Kasumi-1 (cell line): ENCODE measurements at regions not wholly inside any gene's neighbourhood (a gene's known extent, or its start where the extent isn't known, plus 50 kb on each side); places are given as distances from the start of the nearest gene placed in this dataset.
"Not testable (repeated sequence)": the region's sequence is repeated elsewhere in the genome, so short reads cannot be mapped to it uniquely, and the experiment has no call there.

Experiments used
- DNase-seq, 2 experiments: peaks; one replicate each; lab custom pipeline; 2025; lab: John Stamatoyannopoulos, UW

DNA sequence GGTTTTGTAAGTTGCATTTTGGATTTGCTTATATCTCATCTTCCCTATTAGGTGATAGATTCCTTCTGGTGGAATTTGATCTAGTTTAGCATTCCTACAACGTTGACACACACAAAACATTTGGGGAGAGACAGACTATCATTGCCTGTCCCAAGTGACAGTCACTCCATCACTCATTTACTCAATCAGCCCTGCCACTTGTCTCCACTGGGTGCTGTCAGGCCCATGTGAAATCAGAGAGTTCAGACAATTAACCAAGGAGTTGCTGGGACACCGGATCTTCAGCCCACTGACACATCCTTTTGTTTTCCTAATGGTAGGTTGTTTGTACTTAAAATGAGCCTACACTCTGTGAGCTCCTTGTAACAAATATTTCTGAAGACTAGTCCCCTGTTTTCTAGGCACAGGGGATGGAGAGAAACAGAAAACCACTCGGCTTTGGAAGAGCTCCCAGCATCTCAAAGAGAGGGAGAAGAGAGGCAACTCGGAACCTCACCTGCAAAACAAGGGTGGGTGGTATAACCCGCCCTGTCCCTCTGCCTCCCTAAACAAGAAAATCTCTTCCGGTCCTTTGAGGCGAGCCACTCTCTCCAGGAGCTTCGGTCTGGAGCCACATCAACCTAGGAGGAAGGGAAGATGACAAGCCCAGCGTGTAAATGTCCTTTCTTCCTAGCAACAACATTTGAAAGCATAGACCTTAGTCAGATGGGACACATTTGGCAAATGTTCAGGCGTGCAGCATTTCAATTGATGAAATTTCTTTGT is 440.9 kb upstream of the KLF12 start:
- no peak for DNase-seq

DNA sequence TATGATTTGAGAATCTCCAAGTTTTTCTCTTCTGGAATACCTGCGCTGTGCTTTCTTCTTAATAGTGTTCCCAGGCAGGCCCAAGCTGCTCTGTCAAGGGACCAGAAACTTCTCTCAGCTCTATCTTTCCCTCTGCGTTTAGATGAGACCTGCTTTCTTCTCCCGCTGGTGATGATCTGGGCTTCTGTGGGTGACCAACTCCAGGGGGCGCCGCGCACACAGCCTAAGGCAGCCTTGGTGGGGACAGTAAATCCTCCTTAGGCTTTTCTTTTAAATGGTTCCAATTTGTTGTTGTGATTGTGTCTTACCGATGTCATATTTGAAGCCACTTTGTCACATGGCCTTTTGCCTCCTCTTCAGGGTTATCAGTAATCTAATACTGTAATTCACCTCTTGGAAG is 439.4 kb upstream of the KLF12 start:
- DNase-seq: no peak

DNA sequence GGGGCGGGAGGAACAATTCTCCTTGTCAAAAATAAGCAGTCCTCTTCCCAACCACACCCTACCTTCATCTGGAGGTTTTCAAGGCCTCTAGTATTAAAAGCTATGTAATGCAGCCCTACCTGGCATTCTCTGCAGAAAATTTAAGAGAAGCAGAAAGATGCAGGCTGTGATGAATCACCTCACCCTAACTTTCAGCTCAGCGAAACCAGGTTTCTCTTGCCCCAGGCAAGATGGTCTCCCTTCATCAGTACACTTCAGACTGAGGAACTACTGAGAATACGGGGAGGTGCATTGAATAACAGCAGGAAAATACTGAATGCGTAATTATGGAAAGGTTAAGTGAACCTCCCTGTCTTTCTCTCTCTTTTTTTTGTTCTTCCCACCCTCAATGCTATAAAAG is 437.6 kb upstream of the KLF12 start:
- no peak for DNase-seq

DNA sequence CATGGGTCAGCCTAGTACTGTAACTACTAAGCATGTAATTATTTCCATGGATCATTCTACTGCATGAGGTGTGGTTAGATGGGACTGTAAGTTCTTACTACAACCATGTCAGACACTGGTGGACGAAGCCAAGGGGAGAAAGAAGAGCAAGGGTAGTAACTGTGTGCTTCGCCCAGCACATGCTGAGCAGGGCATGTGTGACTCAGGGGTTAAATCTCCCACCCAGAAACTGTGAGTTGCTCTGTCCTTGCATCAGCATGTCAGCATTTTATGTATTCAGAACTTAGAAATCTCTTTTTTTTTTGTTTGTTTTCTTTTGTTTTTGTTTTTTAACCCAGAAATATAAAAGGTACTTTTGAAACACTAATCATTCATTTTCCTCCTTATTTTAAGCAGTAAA is 436.6 kb upstream of the KLF12 start:
- DNase-seq: no peak

DNA sequence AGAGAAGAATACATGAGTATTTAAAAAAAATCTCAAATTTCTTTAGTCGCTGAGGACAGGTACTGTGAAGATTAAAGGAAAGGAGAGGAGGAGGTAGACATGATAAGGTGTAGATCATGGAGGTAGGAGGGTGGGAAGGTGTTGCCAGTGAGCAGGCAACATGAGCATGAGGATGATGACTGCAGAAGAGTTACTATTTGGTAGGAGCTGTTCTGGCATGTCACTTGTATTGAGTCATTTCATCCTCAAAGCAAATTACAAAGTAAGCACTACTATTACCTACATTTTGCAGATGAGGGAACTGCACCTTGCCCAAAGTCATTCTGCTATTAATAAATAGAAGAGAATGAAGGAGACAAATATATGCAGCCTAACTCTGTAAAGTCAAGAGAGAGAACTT is 435.8 kb upstream of the KLF12 start:
- DNase-seq: no peak

DNA sequence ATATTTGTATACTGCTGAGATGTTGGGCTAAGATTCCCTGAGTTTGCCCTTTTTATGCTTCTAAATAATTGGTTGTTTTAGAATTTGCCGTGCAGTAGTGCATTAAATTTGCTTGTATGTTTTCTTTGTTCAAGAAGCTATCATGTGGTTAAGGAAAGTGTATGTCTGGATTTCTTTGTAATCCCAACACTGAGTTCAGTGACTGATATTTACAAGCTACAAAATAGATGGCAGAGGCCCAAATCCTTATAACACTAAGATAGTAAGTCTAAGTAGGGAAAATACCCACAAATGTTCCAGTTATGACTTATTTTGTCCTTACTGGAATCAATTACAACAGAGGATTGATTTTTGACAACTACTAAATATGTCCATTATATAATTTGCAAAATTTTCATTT is 435.0 kb upstream of the KLF12 start:
- DNase-seq: no peak

DNA sequence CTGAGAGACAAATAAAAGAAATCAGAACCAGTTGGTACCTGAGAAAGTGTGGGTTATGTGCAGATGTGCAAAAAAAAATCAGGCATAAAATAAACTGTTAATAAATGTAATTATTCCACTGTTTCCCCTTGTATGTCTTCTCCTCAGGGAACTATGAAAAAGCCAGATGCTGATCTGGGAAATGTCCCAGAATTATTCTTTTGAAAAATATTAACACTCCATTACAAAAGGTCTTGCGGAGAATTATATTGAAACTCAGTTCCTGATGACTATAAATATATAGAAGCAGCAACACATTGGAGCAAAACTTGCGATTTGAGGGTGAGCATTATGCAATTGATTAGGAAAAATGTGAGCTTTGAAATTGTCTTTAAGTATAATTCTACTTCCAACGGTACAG is 433.3 kb upstream of the KLF12 start:
- DNase-seq: no peak

DNA sequence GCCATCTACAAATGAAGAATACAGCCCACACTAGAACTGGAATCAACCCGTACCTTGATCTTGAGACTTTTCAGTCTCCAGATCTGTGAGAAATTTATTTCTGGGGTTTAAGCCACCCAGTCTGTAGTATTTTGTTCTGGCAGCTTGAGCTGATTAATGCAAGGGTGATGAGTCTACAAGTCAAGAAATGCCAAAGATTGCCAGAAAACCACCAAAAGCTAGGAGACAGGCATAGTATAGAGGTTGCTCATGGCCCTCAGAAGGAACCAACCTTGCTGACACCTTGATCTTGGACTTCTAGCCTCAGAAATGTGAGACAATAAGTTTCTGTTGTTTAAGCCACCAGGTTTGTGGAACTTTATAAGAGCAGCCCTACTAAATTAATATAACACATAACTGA is 428.2 kb upstream of the KLF12 start:
- no peak for DNase-seq

DNA sequence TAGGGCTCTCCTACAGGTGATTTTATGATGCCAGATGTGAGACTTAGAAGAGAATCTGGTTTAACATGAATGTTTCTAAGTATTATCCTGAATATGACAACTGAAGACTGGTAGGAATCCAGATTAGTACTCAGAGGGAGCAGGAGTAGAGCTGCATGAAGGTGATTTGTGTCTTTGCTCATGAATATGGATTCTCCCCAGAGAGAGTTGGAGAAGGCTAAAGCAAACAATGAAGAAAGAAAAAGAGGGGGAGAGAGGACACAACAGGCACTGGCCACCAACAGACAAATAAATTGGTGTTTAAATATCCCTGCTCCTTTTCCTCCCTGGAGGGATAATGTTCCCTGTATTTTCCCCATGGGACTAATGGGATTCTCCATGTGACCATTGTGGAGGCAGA is 427.0 kb upstream of the KLF12 start:
- DNase-seq: no peak

DNA sequence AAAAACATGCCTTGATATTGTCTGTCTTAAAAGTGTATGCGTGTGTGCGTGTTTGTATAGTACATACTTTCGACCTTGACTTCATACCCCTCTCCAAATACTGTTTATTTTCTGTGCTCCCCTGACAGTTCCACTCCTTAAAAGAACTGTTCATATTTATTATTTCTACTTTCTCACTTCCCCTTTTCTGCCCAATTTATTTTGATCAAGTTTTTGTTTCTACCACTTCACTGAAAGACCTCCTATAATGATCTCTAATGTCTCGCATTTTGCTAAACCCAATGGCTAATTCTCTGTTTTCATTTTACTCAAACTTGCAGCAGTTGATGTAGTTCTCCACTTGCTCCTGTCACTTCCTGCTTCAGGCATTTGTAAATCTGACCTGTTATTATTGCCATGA is 426.1 kb upstream of the KLF12 start:
- DNase-seq: no peak

DNA sequence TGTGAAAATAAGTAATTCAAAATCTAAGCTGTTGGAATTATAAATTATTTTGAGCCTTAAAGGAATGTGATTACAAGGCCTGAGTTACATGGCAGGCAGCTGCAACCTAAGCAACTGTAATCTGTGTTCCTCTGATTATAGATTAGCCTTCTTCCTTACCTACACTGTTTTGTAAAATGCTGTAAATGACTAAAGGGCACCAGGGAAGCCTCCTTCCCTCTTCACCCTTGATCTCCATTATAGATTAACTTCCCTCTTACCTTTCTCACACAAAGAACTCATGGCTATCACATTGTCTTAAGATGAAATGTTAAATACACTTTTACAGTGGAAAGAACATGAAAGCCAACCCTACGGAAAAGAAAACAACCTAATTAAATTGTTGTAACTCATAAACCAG is 423.7 kb upstream of the KLF12 start:
- DNase-seq: no peak

DNA sequence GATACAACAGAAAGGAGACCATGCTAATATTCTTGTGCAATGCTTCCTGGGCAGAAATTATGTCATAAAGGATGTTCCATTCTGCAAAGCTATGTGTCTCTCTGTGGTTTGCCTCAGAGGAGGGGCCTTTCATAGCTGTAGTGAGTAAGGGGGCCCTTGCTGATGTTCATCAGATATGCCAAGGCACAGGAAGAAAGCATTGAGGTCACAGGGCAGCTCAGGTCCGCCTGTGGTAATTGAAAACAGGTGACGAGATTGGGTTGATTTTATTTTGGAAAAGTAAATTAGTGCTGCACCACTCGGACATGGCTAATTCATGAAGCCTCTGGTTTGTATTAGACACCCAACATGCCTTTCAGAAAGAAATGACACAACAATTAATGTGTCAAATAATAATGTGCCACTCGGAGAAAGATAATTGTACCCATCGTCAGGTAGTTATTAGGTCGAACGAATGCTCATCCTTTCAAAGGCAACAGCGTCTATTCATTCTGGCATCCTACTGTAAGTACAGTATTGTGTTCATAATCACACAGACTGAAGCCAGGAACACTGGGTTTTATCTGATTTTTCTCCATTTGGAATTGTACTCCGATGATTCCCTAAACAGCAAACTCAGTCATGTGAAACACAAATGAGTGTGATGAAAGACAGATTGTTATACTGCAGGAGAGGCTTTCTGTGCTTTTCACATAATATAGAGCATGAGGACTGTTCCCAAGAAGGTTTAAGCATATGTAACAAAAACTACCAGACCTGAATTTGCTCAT is 421.6 kb upstream of the KLF12 start:
- peak; percentile 37 to 39 for DNase-seq

DNA sequence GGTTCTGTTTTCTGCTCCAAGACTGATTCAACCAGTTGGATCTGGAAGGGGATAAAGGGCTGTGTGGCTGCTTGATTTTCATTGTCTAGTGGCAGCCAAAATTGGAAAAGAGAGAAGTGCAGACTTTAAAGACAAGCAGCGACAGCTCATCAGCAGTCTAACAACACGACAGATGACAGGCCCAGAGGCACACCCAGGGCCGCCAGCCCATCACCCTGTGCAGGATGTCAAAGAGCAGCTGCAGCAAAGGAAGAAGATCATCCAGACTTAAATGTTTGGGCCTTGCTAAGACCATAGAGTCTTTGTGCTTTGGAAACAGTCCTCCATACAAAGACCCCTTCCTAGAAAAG is 421.0 kb upstream of the KLF12 start:
- DNase-seq: peak in 1 of 2 experiments; percentile 37

DNA sequence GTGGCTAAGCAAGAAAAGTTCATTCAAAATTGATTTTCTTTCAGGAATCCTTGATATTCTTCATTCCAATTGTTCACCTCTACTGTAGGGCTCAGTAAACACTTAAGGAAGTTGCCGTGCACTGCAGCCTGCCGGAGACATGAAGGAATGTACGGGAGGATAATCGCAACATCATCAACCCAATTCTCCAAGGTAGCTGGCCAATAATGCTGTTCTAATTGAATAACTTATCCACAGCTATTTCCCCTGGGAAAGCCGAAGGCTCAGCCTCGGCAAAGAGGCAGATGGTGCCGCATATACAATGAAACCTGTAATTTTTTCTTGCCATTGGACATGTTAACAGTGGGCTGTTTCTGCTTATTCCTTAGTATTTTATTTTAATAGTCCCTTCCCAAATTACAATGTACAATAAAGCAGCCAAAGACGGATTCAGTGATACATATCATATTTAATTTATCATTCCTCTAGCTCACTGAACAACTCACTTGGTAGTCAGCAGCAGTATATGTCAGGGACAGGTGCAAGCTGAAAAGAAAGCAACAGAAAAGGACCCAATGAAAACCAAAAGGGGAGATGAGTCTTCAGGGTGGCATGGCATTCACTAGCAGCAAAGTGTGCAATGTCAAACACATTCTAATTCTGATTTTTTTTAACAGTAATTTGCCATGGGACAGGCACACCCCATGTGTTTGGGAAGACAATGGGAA is 420.5 kb upstream of the KLF12 start:
- DNase-seq: no peak

DNA sequence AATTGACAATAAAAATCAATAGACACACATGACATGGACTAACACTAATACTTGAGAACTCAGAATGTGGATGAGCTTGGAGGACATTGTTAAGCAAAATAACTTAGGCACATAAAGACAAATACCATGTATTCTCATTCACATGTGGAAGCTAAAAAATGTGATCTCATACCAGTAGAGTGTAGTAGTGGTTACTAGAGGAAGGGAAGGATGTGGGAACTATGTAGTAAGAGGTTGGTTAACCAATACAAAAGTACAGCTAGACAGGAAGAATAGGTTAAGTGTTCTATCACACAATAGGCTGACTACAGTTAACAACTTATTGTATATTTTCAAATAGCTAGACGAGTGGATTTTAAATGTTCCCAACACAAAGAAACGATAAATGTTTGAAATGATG is 415.8 kb upstream of the KLF12 start:
- peak; percentile 92 to 96 for DNase-seq

DNA sequence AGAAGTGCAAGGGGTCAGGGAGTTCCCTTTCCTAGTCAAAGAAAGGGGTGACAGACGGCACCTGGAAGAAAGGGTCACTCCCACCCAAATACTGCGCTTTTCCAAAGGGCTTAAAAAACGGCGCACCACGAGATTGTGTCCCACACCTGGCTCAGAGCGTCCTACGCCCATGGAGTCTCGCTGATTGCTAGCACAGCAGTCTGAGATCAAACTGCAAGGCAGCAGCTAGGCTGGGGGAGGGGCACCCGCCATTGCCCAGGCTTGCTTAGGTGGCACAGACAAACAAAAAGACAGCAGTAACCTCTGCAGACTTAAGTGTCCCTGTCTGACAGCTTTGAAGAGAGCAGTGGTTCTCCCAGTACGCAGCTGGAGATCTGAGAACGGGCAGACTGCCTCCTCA is 402.4 kb upstream of the KLF12 start:
- DNase-seq: not testable (repeated sequence)

DNA sequence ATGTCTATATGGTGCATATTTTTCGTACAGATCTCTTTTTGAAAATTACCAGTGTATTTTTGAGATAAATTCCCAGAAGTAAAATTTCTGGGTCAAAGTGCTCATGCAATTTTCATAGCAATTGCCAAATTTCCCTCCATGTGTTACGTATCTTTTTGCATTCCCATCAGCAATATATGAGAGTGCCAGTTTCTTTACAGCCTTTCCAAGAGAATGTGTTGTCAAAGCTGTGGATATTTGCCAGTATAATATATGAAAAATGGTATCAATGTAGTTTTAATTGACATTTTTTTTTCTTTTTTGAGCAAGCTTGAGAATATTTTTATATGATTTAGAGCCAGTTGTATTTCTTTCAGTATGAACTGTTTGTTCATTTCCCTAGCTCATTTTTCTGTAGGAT is 399.0 kb upstream of the KLF12 start:
- DNase-seq: no peak

DNA sequence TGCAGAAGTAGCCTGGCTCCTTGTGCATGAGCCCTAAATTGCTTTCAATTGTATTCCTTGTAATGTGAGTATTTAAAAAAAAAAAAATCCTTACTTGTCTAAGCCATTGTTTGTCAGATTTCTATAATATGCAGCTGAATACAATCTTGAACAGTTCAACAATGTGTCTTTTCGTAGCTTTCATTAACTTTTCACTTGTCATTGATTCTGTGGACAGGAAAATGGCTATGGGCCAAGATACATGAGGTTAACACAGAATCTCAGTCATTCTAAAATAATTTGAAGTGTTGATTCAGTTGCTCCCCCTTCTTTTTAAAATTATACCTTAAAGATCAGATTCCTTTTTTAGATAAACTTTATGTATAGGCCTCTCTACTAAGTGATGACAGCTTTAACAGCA is 395.8 kb upstream of the KLF12 start:
- DNase-seq: no peak

DNA sequence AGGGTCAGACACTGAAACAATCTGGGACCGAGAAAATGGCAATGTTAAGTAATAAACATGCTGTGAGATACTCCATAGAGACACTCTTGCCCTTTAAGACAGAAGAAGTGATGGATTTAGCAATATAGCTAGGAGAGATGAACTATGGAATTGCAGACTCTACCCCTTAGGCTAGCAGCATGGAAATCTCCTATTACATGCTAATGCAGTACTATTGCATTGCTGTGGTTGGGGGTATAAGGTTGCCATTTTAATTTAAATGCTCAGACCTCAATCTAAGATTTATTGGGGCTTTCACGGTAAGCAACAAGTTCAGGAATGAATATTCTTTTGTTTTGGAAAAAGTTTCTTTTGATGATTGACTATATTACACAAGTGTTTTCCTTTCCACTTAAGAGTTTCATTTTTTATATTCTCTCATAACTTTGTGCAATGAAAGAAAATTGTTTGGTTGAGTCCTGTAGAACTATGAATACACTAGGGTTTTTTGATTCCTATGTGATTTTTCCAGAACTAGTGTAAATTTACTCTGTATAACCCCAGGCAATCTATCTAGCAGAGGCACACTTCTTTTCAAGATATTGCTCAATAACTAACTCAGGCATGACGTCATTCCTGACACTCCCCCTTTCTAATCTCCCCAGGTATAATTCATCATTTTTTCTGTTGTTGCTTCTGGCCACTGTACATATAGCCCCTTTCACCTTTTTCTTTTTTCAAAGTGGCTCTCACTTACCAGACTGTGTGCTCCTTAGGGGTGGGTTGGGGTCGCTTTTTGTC is 394.7 kb upstream of the KLF12 start:
- DNase-seq: no peak

DNA sequence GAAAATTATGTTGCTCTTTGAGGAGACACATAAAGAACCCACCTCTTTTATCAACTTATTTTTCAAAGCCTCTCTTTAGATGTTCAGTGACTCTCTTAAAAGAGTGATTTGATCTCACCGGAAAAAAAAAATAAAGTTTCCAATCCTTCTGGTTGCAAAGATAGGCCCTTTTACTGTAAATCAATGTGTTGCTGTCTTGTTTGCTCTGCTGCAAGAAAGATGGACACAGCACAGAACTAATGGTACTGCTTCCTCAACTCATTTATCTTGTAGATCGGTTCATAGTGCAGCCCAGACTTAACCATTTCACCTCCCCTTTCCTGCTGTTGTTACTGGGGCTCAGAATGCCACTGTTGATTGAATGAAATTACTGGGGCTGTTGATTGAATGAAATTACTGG is 388.9 kb upstream of the KLF12 start:
- DNase-seq: no peak

DNA sequence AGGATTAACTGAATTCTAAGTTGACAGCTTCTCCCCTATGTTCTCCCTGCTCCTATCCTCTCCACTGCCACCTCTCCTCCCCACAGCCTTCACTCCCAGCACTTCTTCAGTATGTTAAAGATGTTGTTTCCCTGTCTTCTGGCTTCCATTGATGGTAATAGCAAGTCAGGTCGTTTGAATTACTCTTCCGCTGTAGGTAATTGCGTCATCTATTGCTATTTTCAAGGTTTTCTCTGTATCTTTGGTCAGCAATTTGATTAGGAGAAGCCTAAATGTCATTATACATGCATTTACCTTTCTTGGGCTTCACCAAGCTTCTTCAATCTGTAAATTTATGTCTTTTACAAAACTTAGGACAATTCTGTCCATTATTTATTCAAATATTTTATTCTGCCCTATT is 377.3 kb upstream of the KLF12 start:
- no peak for DNase-seq

DNA sequence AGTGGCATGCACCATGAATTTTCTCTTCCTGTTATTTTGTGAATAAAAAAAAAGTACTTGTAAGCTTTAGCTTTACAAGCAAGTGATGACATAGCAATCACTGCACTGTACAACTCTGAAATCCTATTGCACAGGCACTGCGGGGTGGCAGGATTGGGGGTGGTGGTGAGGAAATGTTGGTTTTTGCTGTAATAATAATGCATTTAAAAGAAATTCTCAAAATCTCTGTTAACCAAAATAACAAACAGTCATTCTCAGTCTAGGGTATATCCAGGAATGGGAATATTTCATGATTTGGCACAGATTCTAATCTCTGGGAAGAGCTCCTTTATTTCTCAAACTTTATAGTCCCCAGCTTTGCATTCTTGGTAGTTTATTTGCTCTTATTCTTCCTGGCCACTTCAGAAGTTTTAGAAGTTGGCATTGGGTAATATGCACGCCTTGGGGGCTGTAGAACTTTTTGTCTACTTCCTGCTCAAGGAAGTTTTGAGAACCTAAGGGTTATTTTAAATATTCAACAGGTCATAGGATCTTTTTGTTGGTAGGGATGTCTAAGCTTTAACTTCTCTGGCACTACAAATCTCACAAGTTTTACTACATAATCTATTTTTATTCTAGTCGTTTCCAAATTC is 353.0 kb upstream of the KLF12 start:
- DNase-seq: no peak
